Common myeloid progenitor, CD34-positive (primary cell): ENCODE measurements at regions not wholly inside any gene's neighbourhood (a gene's known extent, or its start where the extent isn't known, plus 50 kb on each side); places are given as distances from the start of the nearest gene placed in this dataset.
"Not testable (repeated sequence)": the region's sequence is repeated elsewhere in the genome, so short reads cannot be mapped to it uniquely, and the experiment has no call there.

Experiments
- CTCF ChIA-PET: fragments of 350-600 bp; sonication (Branson Sonifier 250); formaldehyde crosslinking; loops from one replicate; lab custom pipeline; 2021; ENCODE audit warnings: antibody characterized with exemption; lab: Charles Lee
- POLR2A ChIA-PET: fragments of 350-600 bp; sonication (Branson Sonifier 250); formaldehyde crosslinking; loops from one replicate; lab custom pipeline; 2021; ENCODE audit warnings: antibody characterized with exemption; lab: Charles Lee
- DNase-seq, 3 donors: peaks; one replicate each; pipeline versions ENCODE4 v3.0.0 to v3.0.0-alpha.2; 2013
- H3K27ac ChIP-seq, 2 experiments: 1 replicate in 1 of 2; 2 replicates in 1 of 2; pipeline ENCODE4 v1.7.0; 2013; ENCODE audit warnings: inconsistent platforms in 2 of 2, low read length in 2 of 2, mild to moderate bottlenecking in 2 of 2, low read depth in 1 of 2, moderate library complexity in 1 of 2; ENCODE audit not compliant: severe bottlenecking in 2 of 2, insufficient read depth in 1 of 2, poor library complexity in 1 of 2
- H3K27me3 ChIP-seq, 5 experiments: replicated peaks in 2 of 5; 1 replicate in 3 of 5; 2 replicates in 2 of 5; pipeline versions ENCODE4 v1.6.1 to v1.7.0; 2013; ENCODE audit warnings: low read length in 4 of 5, mild to moderate bottlenecking in 2 of 5, moderate library complexity in 2 of 5, inconsistent platforms in 1 of 5; ENCODE audit not compliant: insufficient read depth in 5 of 5, control insufficient read depth in 4 of 5
- H3K36me3 ChIP-seq, 4 experiments: 1 replicate in 2 of 4; 2 replicates in 2 of 4; pipeline versions ENCODE4 v1.6.1 to v1.7.0; 2013; ENCODE audit warnings: low read length in 3 of 4, control low read depth in 1 of 4, mild to moderate bottlenecking in 1 of 4; ENCODE audit not compliant: control insufficient read depth in 4 of 4, insufficient read depth in 4 of 4
- H3K4me1 ChIP-seq, 4 experiments: 1 replicate in 3 of 4; 2 replicates in 1 of 4; pipeline versions ENCODE4 v1.6.1 to v1.7.1; 2013; ENCODE audit warnings: low read length in 3 of 4, mild to moderate bottlenecking in 3 of 4, control low read depth in 1 of 4, inconsistent platforms in 1 of 4, moderate library complexity in 1 of 4; ENCODE audit not compliant: control insufficient read depth in 4 of 4, insufficient read depth in 4 of 4; ENCODE audit errors: control extremely low read depth in 1 of 4
- H3K4me3 ChIP-seq, 7 experiments: 1 replicate in 4 of 7; 2 replicates in 3 of 7; pipeline versions ENCODE4 v1.5.1 to v1.7.0; 2013; ENCODE audit warnings: mild to moderate bottlenecking in 7 of 7, low read length in 6 of 7, moderate library complexity in 6 of 7, inconsistent platforms in 2 of 7, low read depth in 2 of 7, control low read depth in 1 of 7; ENCODE audit not compliant: insufficient read depth in 4 of 7, control insufficient read depth in 1 of 7; ENCODE audit errors: extremely low read depth in 1 of 7
- H3K9me3 ChIP-seq, 5 experiments: 1 replicate in 4 of 5; 2 replicates in 1 of 5; pipeline versions ENCODE4 v1.6.1 to v1.7.1; 2013; ENCODE audit warnings: low read length in 4 of 5, mild to moderate bottlenecking in 2 of 5, inconsistent platforms in 1 of 5, low read depth in 1 of 5, moderate library complexity in 1 of 5; ENCODE audit not compliant: control insufficient read depth in 4 of 5, insufficient read depth in 2 of 5; ENCODE audit errors: control extremely low read depth in 1 of 5
- WGBS: methylation state at CpG from one replicate; pipeline ENCODE4 v1.1.5; 2013; ENCODE audit not compliant: insufficient coverage; 5-methylcytosine and 5-hydroxymethylcytosine counted together

DNA sequence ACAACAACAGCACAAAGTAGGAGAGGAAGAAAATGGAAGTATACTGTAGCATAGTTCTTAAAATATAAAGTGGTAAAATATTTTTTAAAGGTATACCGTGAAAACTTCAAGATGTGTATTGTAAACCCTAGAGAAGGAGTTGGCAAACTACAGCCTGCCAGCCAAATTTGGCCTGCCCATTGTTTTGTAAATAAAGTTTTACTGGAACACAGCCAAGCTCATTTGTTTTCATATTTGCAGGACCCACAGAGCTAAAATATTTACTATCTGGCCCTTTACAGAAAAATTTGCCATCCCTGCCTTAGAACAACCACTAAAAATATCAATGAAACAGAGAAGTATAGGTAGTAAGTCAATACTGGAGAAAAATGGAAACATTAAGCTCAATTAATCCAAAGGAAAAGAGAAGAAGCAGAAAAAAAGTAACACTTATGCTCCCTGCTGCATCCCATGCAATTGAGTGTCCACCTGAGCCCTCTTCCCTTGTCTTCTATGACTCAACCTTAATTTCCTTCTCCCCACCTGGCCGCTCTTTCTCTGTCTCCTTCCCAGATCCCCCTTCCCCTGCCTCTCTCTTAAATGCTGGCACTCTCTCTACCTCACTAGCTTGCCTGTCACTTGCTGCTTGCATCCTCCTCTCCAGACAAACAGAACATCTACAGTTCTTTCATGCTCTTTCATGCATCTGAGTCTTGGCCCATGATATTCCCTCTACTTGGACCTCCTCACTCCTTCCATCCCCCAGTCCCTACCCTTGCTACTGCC is 50.6 kb upstream of the FER start:
- ChIA-PET POLR2A (no interaction called here), CTCF (interaction anchor here (1.3 to 1.9 kb wide), 3 partner anchors 8 to 14 kb away, joined by 3 to 5 read pairs (median 4); no protein-coding TSS in a partner anchor)
- WGBS: 100% methylated on average over 2 of the region's 2 CpGs

DNA sequence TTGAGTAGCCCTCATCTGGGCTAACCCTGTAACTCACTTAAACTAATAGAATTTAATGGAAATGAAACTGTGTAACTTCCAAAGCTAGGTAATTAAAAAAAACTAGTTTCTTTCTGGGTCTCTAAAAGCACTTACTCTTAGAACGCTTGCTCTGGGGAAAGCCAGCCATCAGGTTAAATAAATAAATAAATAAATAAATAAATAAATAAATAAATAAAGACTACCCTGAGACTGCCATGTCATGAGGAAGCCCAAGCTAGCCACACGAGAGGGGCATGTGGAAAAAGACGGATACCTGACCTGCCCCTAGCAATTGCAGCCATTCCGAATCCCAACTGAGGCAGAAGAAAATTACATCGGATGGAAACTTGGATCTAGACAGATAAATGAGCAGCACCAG is 51.3 kb upstream of the FER start:
- H3K36me3 ChIP-seq: no peaks in the 10 kb centered on the region
- H3K27me3 ChIP-seq: no peaks in the 10 kb centered on the region
- H3K9me3 ChIP-seq: no peaks in the 10 kb centered on the region
- POLR2A ChIA-PET: no interaction called here
- no peak overlapping the region for H3K27ac ChIP-seq
- CTCF ChIA-PET: interaction anchor here (1.5 kb wide), 1 partner anchor 13 kb away, joined by 3 read pairs; no protein-coding TSS in a partner anchor
- H3K4me1 ChIP-seq: no peaks in the 10 kb centered on the region
- 100% methylated on average over 2 of the region's 5 CpGs for WGBS
- H3K4me3 ChIP-seq: no peak overlapping the region
- DNase-seq: no peak

More for the DNA sequence above, 50.6 kb upstream of the FER start:
- H3K27ac ChIP-seq: no peak overlapping the region
- no peaks in the 10 kb centered on the region for H3K4me1 ChIP-seq
- no peaks in the 10 kb centered on the region for H3K36me3 ChIP-seq
- no peaks in the 10 kb centered on the region for H3K27me3 ChIP-seq
- no peaks in the 10 kb centered on the region for H3K9me3 ChIP-seq
- DNase-seq: no peak
- no peak overlapping the region for H3K4me3 ChIP-seq

- ChIA-PET CTCF (interaction anchor here (1.7 kb wide), 1 partner anchor 10 kb away, joined by 5 read pairs; no protein-coding TSS in a partner anchor), POLR2A (no interaction called here)
- no peak for DNase-seq
- H3K4me1 ChIP-seq: peaks cover 0 to 6% (median 2%) of the 10 kb centered on the region in 4 experiments
- H3K27ac ChIP-seq: no peak overlapping the region
- H3K9me3 ChIP-seq: no peaks in the 10 kb centered on the region
- H3K36me3 ChIP-seq: no peaks in the 10 kb centered on the region
- no peaks in the 10 kb centered on the region for H3K27me3 ChIP-seq
- H3K4me3 ChIP-seq: no peak overlapping the region
These were observed 59.2 kb upstream of the FER start for GRCh38 chr5:108688485-108688884.

GRCh38 chr5:108687595-108688200 is 60.0 kb upstream of the FER start:
- H3K4me3 ChIP-seq: no peak overlapping the region
- peak in 2 of 3 donors; percentile 18 to 29 for DNase-seq
- no peaks in the 10 kb centered on the region for H3K36me3 ChIP-seq
- POLR2A ChIA-PET: interaction anchor here (0.6 kb wide), 2 partner anchors 61 to 2000 kb away, joined by 4 read pairs; no protein-coding TSS in a partner anchor
- peaks cover 0 to 6% (median 2%) of the 10 kb centered on the region in 4 experiments for H3K4me1 ChIP-seq
- H3K27me3 ChIP-seq: no peaks in the 10 kb centered on the region
- WGBS: no CpG with 5 or more reads among the region's 2 CpGs
- peaks cover 0 to 3% (median 0%) of the 10 kb centered on the region in 5 experiments for H3K9me3 ChIP-seq
- H3K27ac ChIP-seq: no peak overlapping the region
- CTCF ChIA-PET: interaction anchor here (0.8 to 1.7 kb wide), 2 partner anchors 10 to 11 kb away, joined by 3 to 5 read pairs; no protein-coding TSS in a partner anchor

- no peaks in the 10 kb centered on the region for H3K36me3 ChIP-seq
- no CpG with 5 or more reads among the region's 1 CpG for WGBS
- no peak overlapping the region for H3K27ac ChIP-seq
- no peak overlapping the region for H3K4me3 ChIP-seq
- ChIA-PET CTCF (interaction anchor here (0.8 to 1.1 kb wide), 3 partner anchors 11 to 29 kb away, joined by 3 read pairs; no protein-coding TSS in a partner anchor), POLR2A (no interaction called here)
- H3K9me3 ChIP-seq: peaks cover 0 to 3% (median 0%) of the 10 kb centered on the region in 5 experiments
- DNase-seq: no peak
- H3K27me3 ChIP-seq: no peaks in the 10 kb centered on the region
- H3K4me1 ChIP-seq: peaks cover 0 to 6% (median 2%) of the 10 kb centered on the region in 4 experiments
These were observed 61.0 kb upstream of the FER start for GRCh38 chr5:108686676-108687075.

GRCh38 chr5:108685448-108686216 is 62.1 kb upstream of the FER start:
- H3K4me1 ChIP-seq, H3K4me3 ChIP-seq, H3K27me3 ChIP-seq, POLR2A ChIA-PET, H3K9me3 ChIP-seq, H3K27ac ChIP-seq, H3K36me3 ChIP-seq: not testable (repeated sequence)
- WGBS: 73% methylated on average over 19 of the region's 19 CpGs
- DNase-seq: peak in 2 of 3 donors; percentile 22 to 41
- CTCF ChIA-PET: interaction anchor here (0.9 to 1.2 kb wide), 2 partner anchors 28 to 43 kb away, joined by 3 read pairs; no protein-coding TSS in a partner anchor
